ENCODE measurements at regions not wholly inside any gene's neighbourhood (a gene's known extent, or its start where the extent isn't known, plus 50 kb on each side); places are given as distances from the start of the nearest gene placed in this dataset.
"Not testable (repeated sequence)": the region's sequence is repeated elsewhere in the genome, so short reads cannot be mapped to it uniquely, and the experiment has no call there.

DNA sequence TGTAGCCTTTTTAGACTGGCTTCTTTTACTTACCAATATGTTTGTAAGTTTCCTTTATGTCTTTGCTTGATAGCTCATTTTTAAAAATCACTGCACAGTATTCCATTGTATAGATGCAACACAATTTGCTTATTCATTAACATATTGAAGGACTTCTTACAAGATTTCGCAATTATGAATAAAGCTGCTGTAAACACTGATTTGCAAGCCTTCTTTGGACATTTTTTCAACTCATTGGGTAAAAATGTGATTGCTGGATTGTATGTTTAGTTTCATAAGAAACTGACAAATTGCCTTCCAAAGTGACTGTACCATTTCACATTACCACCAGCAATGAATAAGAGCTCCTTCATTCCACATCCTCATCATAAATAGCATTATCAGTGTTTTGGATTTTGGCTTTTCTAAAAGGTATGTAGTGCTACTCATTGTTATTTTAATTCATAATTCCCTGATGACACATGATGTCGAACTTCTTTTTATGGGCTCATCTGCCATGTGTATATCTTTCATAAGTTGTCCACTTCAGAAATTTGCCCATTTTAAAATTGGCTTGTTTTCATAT, 80.7 kb downstream of the TFAP2B start:
- no peaks in the 10 kb centered on the region for H3K27me3 ChIP-seq (ENCODE audit: low read depth)

DNA sequence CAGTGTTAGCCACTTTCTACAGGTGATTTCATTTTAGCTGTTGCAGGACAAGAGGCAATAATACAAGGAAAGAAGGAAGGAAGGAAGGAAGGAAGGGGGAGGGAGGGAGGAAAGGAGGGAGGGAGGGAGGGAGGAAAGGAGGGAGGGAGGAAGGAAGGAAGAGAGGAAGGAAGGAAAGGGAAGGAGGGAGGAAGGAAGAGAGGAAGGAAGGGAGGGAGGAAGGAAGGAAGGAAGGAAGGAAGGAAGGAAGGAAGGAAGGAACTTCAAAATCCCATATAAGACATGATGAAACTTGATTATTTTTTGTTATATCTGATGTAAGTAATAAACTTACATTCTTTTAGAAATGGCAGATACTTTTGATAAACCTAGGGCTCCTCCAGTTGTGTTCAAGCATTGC, 83.6 kb downstream of the TFAP2B start:
- Histone ChIP-seq H3K4me1 (no peaks in the 10 kb centered on the region), H3K36me3 (no peaks in the 10 kb centered on the region), H3K4me3 (no peak overlapping the region), H3K9me3 (replicated peaks) (no peaks in the 10 kb centered on the region), H3K27ac (replicated peaks) (no peak overlapping the region), H3K27me3 (ENCODE audit: low read depth) (no peaks in the 10 kb centered on the region)
- TF ChIP-seq CTCF (IDR thresholded peaks at IDR 0.05; ENCODE audit: borderline replicate concordance): no peak
- DNase-seq: no peak
- intact Hi-C loops (cut with micrococcal nuclease): no loop called here

More for the DNA sequence above, 80.7 kb downstream of the TFAP2B start:
- Histone ChIP-seq H3K36me3 (no peaks in the 10 kb centered on the region), H3K9me3 (replicated peaks) (peaks cover 15% of the 10 kb centered on the region), H3K27ac (replicated peaks) (no peak overlapping the region), H3K4me3 (no peak overlapping the region), H3K4me1 (no peaks in the 10 kb centered on the region)
- DNase-seq: no peak
- intact Hi-C loops (cut with micrococcal nuclease): no loop called here
- TF ChIP-seq CTCF (IDR thresholded peaks at IDR 0.05; ENCODE audit: borderline replicate concordance): no peak

- Histone ChIP-seq H3K27me3 (ENCODE audit: low read depth) (no peaks in the 10 kb centered on the region), H3K4me3 (no peak overlapping the region), H3K27ac (replicated peaks) (no peak overlapping the region), H3K9me3 (replicated peaks) (no peaks in the 10 kb centered on the region), H3K36me3 (no peaks in the 10 kb centered on the region), H3K4me1 (no peaks in the 10 kb centered on the region)
- DNase-seq: no peak
- intact Hi-C loops (cut with micrococcal nuclease): no loop called here
- TF ChIP-seq CTCF (IDR thresholded peaks at IDR 0.05; ENCODE audit: borderline replicate concordance): no peak
Observed at GRCh38 chr6:50905297-50905696, 86.6 kb downstream of the TFAP2B start.

DNA sequence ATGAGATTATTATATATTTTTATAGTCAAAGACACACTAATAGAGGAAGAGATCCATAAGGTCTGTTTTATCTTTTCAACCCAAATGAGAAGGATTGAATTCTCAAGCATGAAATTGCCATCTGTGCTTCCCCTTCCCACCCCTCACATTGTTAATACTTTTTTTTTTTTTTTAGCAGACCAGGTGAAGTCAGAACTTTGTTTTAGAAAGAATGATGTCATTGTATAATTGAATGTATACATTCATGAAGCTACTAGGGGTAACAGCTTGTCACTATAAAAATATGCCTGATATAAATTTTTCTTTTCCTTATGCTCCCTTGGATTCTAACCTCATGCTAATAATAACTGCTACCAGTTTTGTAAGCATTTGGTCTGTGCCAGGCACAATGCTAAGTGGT, 88.9 kb downstream of the TFAP2B start:
- Histone ChIP-seq H3K4me3 (no peak overlapping the region), H3K27me3 (ENCODE audit: low read depth) (no peaks in the 10 kb centered on the region), H3K36me3 (no peaks in the 10 kb centered on the region), H3K4me1 (no peaks in the 10 kb centered on the region), H3K27ac (replicated peaks) (no peak overlapping the region), H3K9me3 (replicated peaks) (peaks cover 9% of the 10 kb centered on the region)
- DNase-seq: no peak
- intact Hi-C loops (cut with micrococcal nuclease): no loop called here
- TF ChIP-seq CTCF (IDR thresholded peaks at IDR 0.05; ENCODE audit: borderline replicate concordance): no peak

- no peak for DNase-seq
- peaks cover 43% of the 10 kb centered on the region for H3K9me3 ChIP-seq (replicated peaks)
- H3K4me1 ChIP-seq: no peaks in the 10 kb centered on the region
- H3K4me3 ChIP-seq: no peak overlapping the region
- TF ChIP-seq CTCF (IDR thresholded peaks at IDR 0.05; ENCODE audit: borderline replicate concordance): no peak
- no peaks in the 10 kb centered on the region for H3K27me3 ChIP-seq (ENCODE audit: low read depth)
- no peak overlapping the region for H3K27ac ChIP-seq (replicated peaks)
- H3K36me3 ChIP-seq: no peaks in the 10 kb centered on the region
- intact Hi-C loops (cut with micrococcal nuclease): no loop called here
Observed at GRCh38 chr6:50913105-50913770, 94.6 kb downstream of the TFAP2B start.

DNA sequence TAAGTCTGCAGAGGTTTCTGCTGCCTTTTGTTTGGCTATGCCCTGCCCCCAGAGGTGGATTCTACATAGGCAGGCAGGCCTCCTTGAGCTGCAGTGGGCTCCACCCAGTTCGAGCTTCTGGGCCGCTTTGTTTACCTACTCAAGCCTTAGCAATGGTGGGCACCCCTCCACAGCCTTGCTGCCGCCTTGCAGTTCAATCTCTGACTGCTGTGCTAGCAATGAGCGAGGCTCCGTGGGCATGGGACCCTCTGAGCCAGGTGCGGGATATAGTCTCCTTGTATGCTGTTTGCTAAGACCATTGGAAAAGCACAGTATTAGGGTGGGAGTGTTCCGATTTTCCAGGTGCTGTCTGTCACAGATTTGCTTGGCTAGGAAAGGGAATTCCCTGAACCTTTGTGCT, 102.7 kb downstream of the TFAP2B start:
- H3K27me3 ChIP-seq (ENCODE audit: low read depth); DNase-seq; H3K4me3 ChIP-seq; intact Hi-C loops (cut with micrococcal nuclease); H3K4me1 ChIP-seq; H3K36me3 ChIP-seq; H3K27ac ChIP-seq (replicated peaks): not testable (repeated sequence)
- H3K9me3 ChIP-seq (replicated peaks): peaks cover 33% of the 10 kb centered on the region
